Activated naive CD8-positive, alpha-beta T cell treated with anti-CD3 and anti-CD28 coated beads, Interleukin-2, amount 50 U/mL, for 24 hours (primary cell): ENCODE measurements at regions not wholly inside any gene's neighbourhood (a gene's known extent, or its start where the extent isn't known, plus 50 kb on each side); places are given as distances from the start of the nearest gene placed in this dataset.

Experiments
- ATAC-seq: fragments of 150-1000 bp; cut with Tn5 transposase; one replicate; pipeline ENCODE4 v1.10.0; 2021
- DNase-seq: peaks from one replicate; pipeline ENCODE4 v3.0.0; 2021
- H3K27ac Mint-ChIP-seq: one replicate; pipeline ENCODE4 v1.8.0; 2021; ENCODE audit warnings: mild to moderate bottlenecking, mixed read lengths
- H3K27me3 Mint-ChIP-seq: one replicate; pipeline ENCODE4 v1.8.0; 2021; ENCODE audit warnings: mixed read lengths
- H3K36me3 Mint-ChIP-seq: one replicate; pipeline ENCODE4 v1.8.0; 2021; ENCODE audit warnings: low read depth, mixed read lengths
- H3K4me1 Mint-ChIP-seq: one replicate; pipeline ENCODE4 v1.8.0; 2021; ENCODE audit warnings: mixed read lengths
- H3K4me3 Mint-ChIP-seq: one replicate; pipeline ENCODE4 v1.8.0; 2021; ENCODE audit warnings: mild to moderate bottlenecking, moderate library complexity, mixed read lengths
- H3K9me3 Mint-ChIP-seq: one replicate; pipeline ENCODE4 v1.8.0; 2021; ENCODE audit warnings: mixed read lengths

GRCh38 chr7:118734541-118734940 is 510.0 kb downstream of the ANKRD7 start:
- H3K9me3 Mint-ChIP-seq, result peaks cover 11% of the 10 kb centered on the region

GRCh38 chr7:118735441-118735840 is 510.9 kb downstream of the ANKRD7 start:
- DNase-seq (no peak), ATAC-seq (no peak)
- Mint-ChIP-seq H3K9me3 (peaks cover 18% of the 10 kb centered on the region), H3K4me1 (no peaks in the 10 kb centered on the region), H3K4me3 (no peak overlapping the region), H3K36me3 (no peaks in the 10 kb centered on the region), H3K27me3 (no peaks in the 10 kb centered on the region), H3K27ac (no peak overlapping the region)

More at GRCh38 chr7:118734541-118734940, 510.0 kb downstream of the ANKRD7 start:
- no peak overlapping the region for H3K4me3 Mint-ChIP-seq
- no peak for ATAC-seq
- no peaks in the 10 kb centered on the region for H3K27me3 Mint-ChIP-seq
- no peaks in the 10 kb centered on the region for H3K4me1 Mint-ChIP-seq
- no peak overlapping the region for H3K27ac Mint-ChIP-seq
- DNase-seq, result no peak
- H3K36me3 Mint-ChIP-seq, result no peaks in the 10 kb centered on the region

GRCh38 chr7:118737935-118738334 is 513.4 kb downstream of the ANKRD7 start:
- no peak for DNase-seq
- peaks cover 14% of the 10 kb centered on the region for H3K9me3 Mint-ChIP-seq
- H3K27me3 Mint-ChIP-seq, result no peaks in the 10 kb centered on the region
- H3K27ac Mint-ChIP-seq, result no peak overlapping the region
- H3K4me3 Mint-ChIP-seq, result no peak overlapping the region
- H3K4me1 Mint-ChIP-seq, result no peaks in the 10 kb centered on the region
- no peak for ATAC-seq
- H3K36me3 Mint-ChIP-seq, result no peaks in the 10 kb centered on the region

- H3K27ac Mint-ChIP-seq, result no peak overlapping the region
- no peaks in the 10 kb centered on the region for H3K27me3 Mint-ChIP-seq
- peaks cover 4% of the 10 kb centered on the region for H3K9me3 Mint-ChIP-seq
- no peak overlapping the region for H3K4me3 Mint-ChIP-seq
- ATAC-seq (no peak), DNase-seq (no peak)
- no peaks in the 10 kb centered on the region for H3K36me3 Mint-ChIP-seq
- H3K4me1 Mint-ChIP-seq, result no peaks in the 10 kb centered on the region
Observed at GRCh38 chr7:118745927-118746326, 521.4 kb downstream of the ANKRD7 start.

GRCh38 chr7:118747473-118747872 is 523.0 kb downstream of the ANKRD7 start:
- no peak overlapping the region for H3K4me3 Mint-ChIP-seq
- no peaks in the 10 kb centered on the region for H3K4me1 Mint-ChIP-seq
- ATAC-seq (no peak), DNase-seq (no peak)
- H3K36me3 Mint-ChIP-seq, result no peaks in the 10 kb centered on the region
- H3K27me3 Mint-ChIP-seq, result no peaks in the 10 kb centered on the region
- peaks cover 4% of the 10 kb centered on the region for H3K9me3 Mint-ChIP-seq
- H3K27ac Mint-ChIP-seq, result no peak overlapping the region

GRCh38 chr7:118753479-118753878 is 529.0 kb downstream of the ANKRD7 start:
- Mint-ChIP-seq H3K9me3 (no peaks in the 10 kb centered on the region), H3K36me3 (no peaks in the 10 kb centered on the region), H3K27me3 (no peaks in the 10 kb centered on the region), H3K4me1 (no peaks in the 10 kb centered on the region), H3K27ac (no peak overlapping the region), H3K4me3 (no peak overlapping the region)
- DNase-seq (no peak), ATAC-seq (no peak)

GRCh38 chr7:118754608-118755007 is 530.1 kb downstream of the ANKRD7 start:
- Mint-ChIP-seq H3K27me3 (no peaks in the 10 kb centered on the region), H3K36me3 (no peaks in the 10 kb centered on the region), H3K4me3 (no peak overlapping the region), H3K27ac (no peak overlapping the region), H3K4me1 (no peaks in the 10 kb centered on the region), H3K9me3 (no peaks in the 10 kb centered on the region)
- DNase-seq (no peak), ATAC-seq (no peak)

GRCh38 chr7:118755067-118755625 is 530.6 kb downstream of the ANKRD7 start:
- no peaks in the 10 kb centered on the region for H3K36me3 Mint-ChIP-seq
- DNase-seq (no peak), ATAC-seq (no peak)

GRCh38 chr7:118757066-118757465 is 532.6 kb downstream of the ANKRD7 start:
- H3K9me3 Mint-ChIP-seq, result no peaks in the 10 kb centered on the region
- no peak overlapping the region for H3K4me3 Mint-ChIP-seq
- no peaks in the 10 kb centered on the region for H3K4me1 Mint-ChIP-seq
- H3K27me3 Mint-ChIP-seq, result no peaks in the 10 kb centered on the region
- no peaks in the 10 kb centered on the region for H3K36me3 Mint-ChIP-seq
- no peak overlapping the region for H3K27ac Mint-ChIP-seq
- DNase-seq (no peak), ATAC-seq (no peak)

More at GRCh38 chr7:118755067-118755625, 530.6 kb downstream of the ANKRD7 start:
- Mint-ChIP-seq H3K4me1 (no peaks in the 10 kb centered on the region), H3K4me3 (no peak overlapping the region), H3K27me3 (no peaks in the 10 kb centered on the region), H3K9me3 (no peaks in the 10 kb centered on the region), H3K27ac (no peak overlapping the region)

- H3K4me1 Mint-ChIP-seq, result no peaks in the 10 kb centered on the region
- H3K36me3 Mint-ChIP-seq, result no peaks in the 10 kb centered on the region
- no peak overlapping the region for H3K27ac Mint-ChIP-seq
- H3K27me3 Mint-ChIP-seq, result no peaks in the 10 kb centered on the region
- no peak for DNase-seq
- no peak for ATAC-seq
- peaks cover 3% of the 10 kb centered on the region for H3K9me3 Mint-ChIP-seq
- no peak overlapping the region for H3K4me3 Mint-ChIP-seq
Observed at GRCh38 chr7:118758582-118758981, 534.1 kb downstream of the ANKRD7 start.

GRCh38 chr7:118759921-118760320 is 535.4 kb downstream of the ANKRD7 start:
- no peak overlapping the region for H3K4me3 Mint-ChIP-seq
- H3K27me3 Mint-ChIP-seq, result no peaks in the 10 kb centered on the region
- H3K36me3 Mint-ChIP-seq, result no peaks in the 10 kb centered on the region
- no peak overlapping the region for H3K27ac Mint-ChIP-seq
- H3K9me3 Mint-ChIP-seq, result peaks cover 3% of the 10 kb centered on the region
- ATAC-seq (no peak), DNase-seq (no peak)
- no peaks in the 10 kb centered on the region for H3K4me1 Mint-ChIP-seq

- no peaks in the 10 kb centered on the region for H3K27me3 Mint-ChIP-seq
- no peak overlapping the region for H3K27ac Mint-ChIP-seq
- H3K4me3 Mint-ChIP-seq, result no peak overlapping the region
- ATAC-seq (no peak), DNase-seq (no peak)
- H3K4me1 Mint-ChIP-seq, result no peaks in the 10 kb centered on the region
- peaks cover 8% of the 10 kb centered on the region for H3K9me3 Mint-ChIP-seq
- no peaks in the 10 kb centered on the region for H3K36me3 Mint-ChIP-seq
Observed at GRCh38 chr7:118762451-118762850, 537.9 kb downstream of the ANKRD7 start.

GRCh38 chr7:118764221-118764620 is 539.7 kb downstream of the ANKRD7 start:
- no peaks in the 10 kb centered on the region for H3K27me3 Mint-ChIP-seq
- no peak overlapping the region for H3K27ac Mint-ChIP-seq
- ATAC-seq (no peak), DNase-seq (no peak)
- H3K4me3 Mint-ChIP-seq, result no peak overlapping the region
- peaks cover 12% of the 10 kb centered on the region for H3K9me3 Mint-ChIP-seq
- no peaks in the 10 kb centered on the region for H3K4me1 Mint-ChIP-seq
- no peaks in the 10 kb centered on the region for H3K36me3 Mint-ChIP-seq

GRCh38 chr7:118771672-118772071 is 547.2 kb downstream of the ANKRD7 start:
- peaks cover 9% of the 10 kb centered on the region for H3K9me3 Mint-ChIP-seq
- no peak overlapping the region for H3K27ac Mint-ChIP-seq
- no peak overlapping the region for H3K4me3 Mint-ChIP-seq
- DNase-seq, result no peak
- H3K4me1 Mint-ChIP-seq, result no peaks in the 10 kb centered on the region
- no peak for ATAC-seq
- H3K27me3 Mint-ChIP-seq, result no peaks in the 10 kb centered on the region
- H3K36me3 Mint-ChIP-seq, result no peaks in the 10 kb centered on the region

GRCh38 chr7:118777308-118777707 is 552.8 kb downstream of the ANKRD7 start:
- no peak for ATAC-seq
- H3K27me3 Mint-ChIP-seq, result no peaks in the 10 kb centered on the region
- H3K27ac Mint-ChIP-seq, result no peak overlapping the region
- no peak overlapping the region for H3K4me3 Mint-ChIP-seq
- no peaks in the 10 kb centered on the region for H3K36me3 Mint-ChIP-seq
- no peaks in the 10 kb centered on the region for H3K4me1 Mint-ChIP-seq
- peaks cover 9% of the 10 kb centered on the region for H3K9me3 Mint-ChIP-seq
- DNase-seq, result no peak

- no peaks in the 10 kb centered on the region for H3K36me3 Mint-ChIP-seq
- no peaks in the 10 kb centered on the region for H3K27me3 Mint-ChIP-seq
- ATAC-seq (no peak), DNase-seq (no peak)
- H3K4me1 Mint-ChIP-seq, result no peaks in the 10 kb centered on the region
- no peak overlapping the region for H3K27ac Mint-ChIP-seq
- H3K4me3 Mint-ChIP-seq, result no peak overlapping the region
- H3K9me3 Mint-ChIP-seq, result no peaks in the 10 kb centered on the region
Observed at GRCh38 chr7:118792682-118793081, 568.2 kb downstream of the ANKRD7 start.
